ENCODE measurements at regions not wholly inside any gene's neighbourhood (a gene's known extent, or its start where the extent isn't known, plus 50 kb on each side); places are given as distances from the start of the nearest gene placed in this dataset.

DNA sequence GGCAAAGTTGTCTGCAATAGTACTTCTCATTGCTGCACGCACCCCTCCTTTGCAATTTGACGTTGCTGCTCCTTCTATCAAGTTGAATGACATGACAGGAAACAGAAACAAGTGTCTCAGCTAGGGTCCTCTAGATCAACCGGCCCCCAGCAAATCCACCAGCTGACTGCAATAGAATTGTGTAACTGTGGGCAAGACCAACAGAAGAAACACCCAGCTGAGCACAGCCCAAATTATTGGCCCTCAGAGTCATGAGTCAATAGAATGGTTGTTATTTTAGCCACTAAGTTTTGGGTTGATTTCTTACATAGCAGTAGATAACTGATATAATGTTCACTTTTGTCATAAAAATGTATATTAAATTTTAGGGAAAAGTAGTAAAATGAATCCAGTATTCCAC, 202.7 kb downstream of the MAFB start:
- no peak for DNase-seq

DNA sequence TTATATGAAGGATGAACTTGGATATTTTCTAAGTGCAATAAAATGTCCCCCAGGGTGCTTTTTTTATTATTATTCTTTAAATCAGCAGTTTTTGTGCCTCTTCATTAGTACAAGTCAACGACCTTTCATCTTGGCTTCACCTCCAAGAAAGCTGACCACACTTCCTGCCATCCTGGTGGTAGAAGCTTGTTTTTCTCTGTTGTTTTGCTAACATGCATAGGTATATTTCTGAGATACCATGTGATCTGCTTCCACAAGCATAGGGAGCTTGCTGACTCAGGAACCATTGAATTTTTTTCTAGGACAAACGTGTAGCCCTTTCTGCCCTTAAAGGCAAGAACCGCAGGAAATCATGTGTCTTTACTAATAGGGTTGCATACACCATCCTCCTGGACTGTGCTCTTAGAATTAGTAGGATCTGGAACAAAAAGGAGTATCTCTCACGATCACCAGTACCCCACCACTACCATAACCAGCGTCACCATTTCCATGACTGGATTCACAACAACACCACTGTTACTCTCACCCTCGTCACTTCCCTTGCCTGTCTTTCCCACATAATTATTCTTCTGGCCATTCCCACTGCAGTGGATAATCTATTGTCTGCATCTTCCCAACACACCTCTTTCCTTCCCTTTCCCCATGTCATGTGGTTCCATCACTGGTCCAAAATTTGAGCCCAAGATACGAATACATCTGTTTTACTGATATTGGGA, 207.1 kb downstream of the MAFB start:
- no peak for DNase-seq

GRCh38 chr20:40481337-40481736, 207.7 kb downstream of the MAFB start:
- no peak for DNase-seq

DNA sequence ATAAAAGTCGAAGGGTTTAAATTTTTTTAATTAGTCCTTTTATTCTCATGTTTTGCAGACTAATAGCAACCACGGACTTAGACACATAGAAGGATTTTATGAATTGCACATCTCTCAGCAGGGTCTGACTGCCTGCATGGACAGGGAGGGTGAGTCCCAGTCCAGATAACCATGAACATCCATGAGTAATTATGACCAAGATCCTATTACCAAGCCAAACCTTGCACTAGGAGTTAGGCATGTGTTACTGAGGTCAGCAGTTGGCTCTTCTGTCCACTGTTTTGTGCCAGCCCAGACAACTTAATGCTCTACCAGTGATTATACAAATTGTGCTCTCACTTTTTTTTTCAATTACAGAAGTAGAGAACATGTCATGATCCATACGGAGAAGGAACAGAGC, 211.2 kb downstream of the MAFB start:
- DNase-seq = no peak

DNA sequence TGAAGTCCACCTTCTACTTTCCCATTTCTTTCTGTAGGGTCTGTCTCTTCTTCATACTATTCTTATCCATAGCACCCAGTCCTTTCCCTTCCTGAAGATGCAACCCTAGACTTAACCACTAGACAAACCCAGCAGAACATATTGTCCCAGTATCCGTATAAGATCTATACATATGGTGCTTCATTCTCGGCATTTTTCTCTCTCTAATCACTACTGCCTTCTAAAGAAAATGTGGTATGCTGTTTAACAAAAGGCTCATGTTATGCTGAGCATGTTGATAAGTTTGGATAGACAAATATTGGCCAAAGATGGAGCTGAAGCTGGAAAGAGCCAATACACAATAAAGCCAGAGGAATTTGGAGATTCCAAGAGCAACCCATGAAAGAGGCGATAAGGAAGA, 212.6 kb downstream of the MAFB start:
- no peak for DNase-seq

DNA sequence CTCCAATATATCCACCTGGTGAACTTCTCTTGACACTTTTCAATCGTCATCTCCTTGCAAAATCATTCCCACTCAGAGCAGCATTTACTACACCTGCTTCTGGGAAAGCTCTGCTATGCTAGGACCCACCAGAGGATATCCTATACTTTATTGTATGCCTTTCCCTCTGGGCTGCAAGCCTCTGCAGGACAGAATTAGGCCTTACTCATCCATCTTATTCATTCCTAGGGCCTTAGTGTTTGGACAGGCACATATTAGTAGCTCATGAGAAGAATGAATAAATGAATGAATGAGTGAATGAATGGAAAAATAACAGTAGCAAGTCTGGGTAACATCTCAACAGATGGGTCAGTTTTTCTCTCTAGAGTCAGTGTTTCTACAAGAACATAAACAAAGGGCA, 216.1 kb downstream of the MAFB start:
- DNase-seq = no peak

GRCh38 chr20:40471261-40471629, 217.8 kb downstream of the MAFB start:
- no peak for DNase-seq

- no peak for DNase-seq
Observed at GRCh38 chr20:40470445-40471260, 218.4 kb downstream of the MAFB start.

GRCh38 chr20:40468759-40469158, 220.3 kb downstream of the MAFB start:
- DNase-seq = no peak

- DNase-seq = no peak
Observed at GRCh38 chr20:40467703-40468411, 221.2 kb downstream of the MAFB start.

DNA sequence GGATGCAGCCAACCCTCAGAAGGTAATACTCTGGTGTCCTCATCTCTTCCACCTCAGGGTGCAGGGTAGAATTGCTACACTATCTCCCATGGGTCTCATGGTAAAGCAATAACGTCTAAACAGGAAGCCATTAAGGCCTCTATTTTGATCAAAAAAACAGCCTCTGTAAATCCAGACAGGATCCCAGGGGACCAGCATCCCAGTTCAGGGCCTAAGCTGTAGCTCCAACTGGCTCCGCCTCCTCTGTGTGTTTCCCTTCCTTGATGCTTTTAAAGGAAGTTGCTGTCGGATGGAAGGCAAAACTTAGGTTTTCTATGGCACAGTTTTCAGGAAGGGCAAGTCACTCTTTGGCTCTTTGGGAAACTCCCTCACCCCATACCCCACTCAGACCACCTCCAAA, 222.0 kb downstream of the MAFB start:
- no peak for DNase-seq

DNA sequence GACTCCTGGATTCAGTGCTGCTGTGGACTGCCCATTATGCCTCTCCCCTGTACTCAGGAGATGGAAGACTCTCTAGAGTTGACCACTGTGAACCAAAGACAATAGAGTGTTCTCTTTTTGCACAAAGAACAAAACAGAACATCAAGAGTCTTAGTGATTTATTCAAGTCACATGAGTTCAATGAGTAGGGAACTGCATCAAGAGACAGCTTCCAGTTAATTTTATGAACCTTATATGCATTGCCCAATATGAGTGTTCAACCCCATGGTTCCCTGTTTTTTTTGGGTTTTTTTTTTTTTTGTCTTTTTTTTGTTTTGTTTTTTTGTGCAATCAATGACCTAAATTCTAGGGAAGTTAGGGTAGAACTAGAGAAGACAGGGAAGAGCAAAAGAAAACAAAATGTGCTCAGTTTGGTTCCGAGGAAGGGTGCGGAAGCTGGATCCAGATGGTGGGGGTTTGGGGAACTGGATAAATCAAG, 224.3 kb downstream of the MAFB start:
- no peak for DNase-seq

GRCh38 chr20:40463171-40463570, 225.9 kb downstream of the MAFB start:
- DNase-seq = no peak

DNA sequence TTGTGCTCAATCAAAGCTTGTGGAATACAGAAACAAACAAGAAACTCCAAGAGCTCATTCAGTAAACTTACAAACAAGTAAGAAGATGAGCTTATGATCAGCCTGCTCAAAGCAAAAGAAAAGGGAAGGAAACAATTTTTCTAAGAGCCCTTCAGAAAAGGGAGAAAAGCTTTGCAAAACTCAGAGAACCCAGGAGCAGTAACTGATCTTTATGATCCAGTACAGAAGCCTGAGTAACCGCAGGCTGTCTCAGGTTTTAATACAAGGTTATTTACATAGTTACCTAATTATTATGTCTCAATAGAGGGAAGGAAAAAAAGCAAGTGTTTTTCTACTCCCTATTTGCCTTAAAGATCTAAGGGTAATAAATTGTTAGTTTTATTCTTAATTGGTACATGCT, 226.5 kb downstream of the MAFB start:
- DNase-seq = no peak

- no peak for DNase-seq
Observed at GRCh38 chr20:40459299-40459698, 229.7 kb downstream of the MAFB start.

GRCh38 chr20:40457404-40457803, 231.6 kb downstream of the MAFB start:
- no peak for DNase-seq

- no peak for DNase-seq
Observed at GRCh38 chr20:40452758-40453157, 236.3 kb downstream of the MAFB start.

DNA sequence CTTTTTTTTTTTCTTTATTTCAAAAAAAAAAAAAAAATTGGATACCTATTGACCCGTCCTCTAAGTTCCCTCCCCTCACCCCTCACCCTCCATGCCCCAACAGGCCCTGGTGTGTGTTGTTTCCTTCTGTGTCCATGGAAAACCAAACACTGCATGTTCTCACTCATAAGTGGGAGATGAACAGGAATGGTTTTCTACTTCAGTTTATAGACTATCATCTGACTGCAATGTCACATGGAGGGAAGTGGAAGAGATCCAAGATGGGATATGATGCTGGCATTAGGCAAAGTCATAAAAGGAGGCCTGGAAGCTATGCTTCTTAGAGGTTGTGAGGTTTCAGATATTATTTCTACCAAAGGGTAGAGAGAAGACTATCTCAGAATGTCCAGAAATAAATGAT, 237.5 kb downstream of the MAFB start:
- DNase-seq = no peak

- no peak for DNase-seq
Observed at GRCh38 chr20:40449974-40450616, 238.9 kb downstream of the MAFB start.

GRCh38 chr20:40449144-40449690, 239.8 kb downstream of the MAFB start:
- DNase-seq = no peak

DNA sequence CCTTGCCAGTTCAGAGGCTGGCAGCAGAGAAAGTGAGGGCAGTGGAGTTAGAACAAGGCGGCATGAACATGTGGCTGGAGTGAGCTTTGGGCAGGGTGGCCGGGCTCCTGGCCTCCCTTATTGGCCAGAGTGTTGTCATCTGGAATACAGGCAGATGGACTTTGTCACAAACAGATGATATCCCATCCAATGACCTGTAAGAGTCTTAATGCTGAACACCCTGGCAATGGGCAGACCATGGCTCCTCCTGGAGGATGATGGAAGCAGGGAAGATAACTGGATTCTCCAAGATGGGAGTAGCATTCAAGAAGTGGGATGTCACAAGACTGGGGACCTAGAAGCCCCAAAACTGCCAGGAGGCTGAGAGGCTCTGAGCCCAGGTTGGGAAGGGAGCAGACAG, 242.1 kb downstream of the MAFB start:
- DNase-seq = no peak

DNA sequence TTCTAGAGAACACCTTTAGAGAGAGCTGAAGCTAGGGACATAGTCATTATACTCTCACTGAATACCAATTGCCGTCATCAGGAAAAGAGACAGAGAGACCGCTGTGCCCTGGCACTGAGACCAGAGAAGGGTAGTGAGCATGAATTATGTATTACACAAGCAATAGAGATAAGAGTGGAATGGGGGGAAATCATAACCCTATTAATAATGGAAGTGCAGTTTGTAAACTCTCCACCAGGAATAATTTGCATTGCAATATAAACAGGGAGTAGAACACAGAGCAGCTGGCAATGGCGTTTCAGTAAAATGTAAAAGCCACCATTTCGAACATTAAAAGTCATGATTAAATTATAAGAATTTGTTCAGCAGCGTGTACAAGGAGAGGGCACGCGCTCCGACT, 244.5 kb downstream of the MAFB start:
- no peak for DNase-seq

- DNase-seq = no peak
Observed at GRCh38 chr20:40443753-40444152, 245.3 kb downstream of the MAFB start.

Measured in effector CD4-positive, alpha-beta T cell (primary cell).